ENCODE measurements at regions not wholly inside any gene's neighbourhood (a gene's known extent, or its start where the extent isn't known, plus 50 kb on each side); places are given as distances from the start of the nearest gene placed in this dataset.
"Not testable (repeated sequence)": the region's sequence is repeated elsewhere in the genome, so short reads cannot be mapped to it uniquely, and the experiment has no call there.

GRCh38 chr9:2496934-2497333 is 124.7 kb upstream of the VLDLR start:
- no peak for DNase-seq (ENCODE audit: low spot score)

GRCh38 chr9:2497666-2498400 is 123.8 kb upstream of the VLDLR start:
- DNase-seq (ENCODE audit: low spot score): no peak

- no peak for DNase-seq (ENCODE audit: low spot score)
These were observed 119.4 kb upstream of the VLDLR start for GRCh38 chr9:2502210-2502609.

- no peak for DNase-seq (ENCODE audit: low spot score)
These were observed 118.8 kb upstream of the VLDLR start for GRCh38 chr9:2502760-2503159.

- no peak for DNase-seq (ENCODE audit: low spot score)
These were observed 115.3 kb upstream of the VLDLR start for GRCh38 chr9:2506321-2506720.

DNA sequence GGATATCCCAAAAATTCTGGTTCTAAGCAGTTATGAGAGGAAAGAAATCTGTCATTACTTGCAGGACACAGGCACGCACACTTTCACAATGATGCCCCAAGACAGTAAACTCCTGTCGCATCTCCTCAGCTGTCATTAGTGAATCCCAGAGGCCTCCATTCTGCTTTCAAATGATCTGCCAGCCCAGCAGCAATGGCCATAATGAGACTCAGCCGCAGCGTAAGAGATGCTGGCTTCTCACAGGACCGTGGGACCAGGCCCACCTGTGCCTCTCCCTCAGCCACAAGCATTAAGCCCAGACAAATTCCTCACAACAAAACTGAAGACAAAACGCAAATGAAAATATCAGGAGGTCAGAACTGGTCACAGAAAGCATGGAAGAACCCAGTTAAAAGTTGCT is 98.0 kb upstream of the VLDLR start:
- DNase-seq (ENCODE audit: low spot score): no peak

DNA sequence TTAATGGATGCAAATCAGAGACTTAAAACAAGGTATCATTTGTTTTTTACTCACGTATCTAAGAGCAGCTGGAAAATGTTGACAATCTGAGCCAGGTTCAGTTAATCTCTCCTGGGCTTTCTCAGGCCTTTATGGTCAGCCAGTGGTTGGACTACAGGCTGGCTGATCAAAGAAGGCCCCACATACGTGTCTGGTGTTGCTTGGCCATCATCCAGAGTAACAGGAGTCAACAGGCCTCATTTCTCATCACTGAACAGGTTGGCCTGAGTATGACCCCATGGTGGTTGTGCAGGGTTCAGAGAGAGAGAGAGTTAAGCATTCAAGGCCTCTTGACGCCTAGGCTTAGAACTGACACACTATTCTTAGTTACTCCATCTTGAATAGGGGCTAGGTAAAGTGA is 97.0 kb upstream of the VLDLR start:
- no peak for DNase-seq (ENCODE audit: low spot score)

- DNase-seq (ENCODE audit: low spot score): no peak
These were observed 96.4 kb upstream of the VLDLR start for GRCh38 chr9:2525147-2525546.

DNA sequence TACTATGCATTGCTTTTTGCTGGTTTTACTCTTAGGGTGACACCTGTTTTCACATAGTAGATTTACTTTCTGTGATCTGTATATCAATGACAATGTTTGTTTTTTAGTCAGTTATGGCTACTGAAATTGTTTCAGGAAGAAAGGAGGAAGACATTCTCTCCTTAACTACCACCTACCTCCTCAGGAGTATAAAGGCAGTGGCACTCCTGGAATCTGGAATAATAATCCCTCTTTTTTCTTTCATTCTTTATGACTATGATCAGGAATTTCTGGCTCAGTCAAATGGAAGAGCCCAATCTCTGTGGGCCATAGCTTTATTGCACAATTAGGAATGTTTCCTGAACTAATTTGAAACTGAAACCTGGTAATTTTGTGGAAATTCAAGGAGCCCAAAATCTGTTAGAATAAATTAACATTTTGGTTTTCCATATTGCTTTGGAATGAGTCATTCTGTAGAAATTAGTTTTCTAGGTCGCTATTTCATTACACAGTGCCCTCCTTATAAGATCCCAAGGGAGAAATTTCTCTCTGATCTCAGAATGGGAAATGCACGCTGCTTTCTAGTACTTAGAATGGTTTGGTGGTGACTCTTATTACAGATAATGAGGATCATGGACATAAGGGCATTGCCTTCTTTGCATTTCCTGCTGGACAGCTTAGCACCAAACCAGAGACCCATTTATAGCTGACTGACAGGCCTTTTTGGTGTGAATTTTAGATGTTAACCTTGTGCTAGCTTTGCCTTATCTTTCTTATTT is 95.3 kb upstream of the VLDLR start:
- DNase-seq (ENCODE audit: low spot score): no peak

GRCh38 chr9:2531481-2531880 is 90.1 kb upstream of the VLDLR start:
- DNase-seq (ENCODE audit: low spot score): no peak

DNA sequence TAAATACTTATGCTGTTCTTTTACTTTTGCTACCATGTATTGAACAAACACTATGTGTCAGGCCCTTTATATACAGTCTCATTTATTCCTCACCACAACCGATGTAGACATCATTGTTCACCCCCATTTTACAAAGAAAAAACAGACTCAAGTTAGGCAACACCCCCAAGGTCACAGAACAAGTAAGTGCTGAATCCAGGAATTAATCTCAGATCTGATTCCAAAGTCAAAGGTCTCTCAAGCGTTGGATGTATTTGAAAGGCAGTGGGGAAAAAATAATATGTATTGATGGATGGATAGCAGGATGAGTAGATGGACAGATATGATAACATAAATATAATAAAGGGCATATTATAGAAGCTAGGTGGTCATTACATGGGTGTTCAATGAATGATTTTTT is 85.1 kb upstream of the VLDLR start:
- no peak for DNase-seq (ENCODE audit: low spot score)

- no peak for DNase-seq (ENCODE audit: low spot score)
These were observed 75.6 kb upstream of the VLDLR start for GRCh38 chr9:2545881-2546490.

DNA sequence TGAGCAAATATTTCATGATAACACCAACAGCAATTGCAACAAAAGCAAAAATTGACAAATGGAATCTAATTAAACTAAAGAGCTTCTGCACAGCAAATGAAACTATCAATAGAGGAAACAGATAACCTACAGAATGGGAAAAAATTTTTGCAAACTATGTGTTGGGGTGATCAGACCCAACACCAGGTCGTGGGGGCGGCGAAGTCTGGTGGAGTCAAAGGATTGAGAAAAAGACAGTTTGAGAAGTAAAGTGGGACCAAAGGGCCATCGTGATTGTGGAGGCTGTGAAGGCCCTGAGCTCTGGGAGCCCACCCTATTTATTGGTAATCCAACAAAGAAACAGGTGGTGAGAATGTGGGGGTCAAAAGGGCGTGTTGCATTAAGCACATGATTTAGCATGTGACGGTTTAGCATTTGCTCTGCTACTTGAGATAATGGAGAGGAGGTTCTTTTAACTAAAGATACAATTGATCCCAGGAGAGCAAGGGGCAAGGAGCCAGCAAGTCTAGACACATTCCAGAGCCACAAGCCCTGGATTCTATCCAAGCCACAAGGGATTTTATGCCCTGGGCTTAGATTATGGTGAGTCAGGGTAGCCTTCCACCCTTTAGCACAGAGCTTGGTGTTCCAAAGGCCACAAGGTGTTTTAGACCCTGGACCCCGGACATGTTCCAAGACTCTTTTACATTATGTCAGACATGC is 65.5 kb upstream of the VLDLR start:
- DNase-seq (ENCODE audit: low spot score): not testable (repeated sequence)

GRCh38 chr9:2557693-2558092 is 63.9 kb upstream of the VLDLR start:
- no peak for DNase-seq (ENCODE audit: low spot score)

GRCh38 chr9:2559192-2560152 is 62.1 kb upstream of the VLDLR start:
- DNase-seq (ENCODE audit: low spot score): no peak

DNA sequence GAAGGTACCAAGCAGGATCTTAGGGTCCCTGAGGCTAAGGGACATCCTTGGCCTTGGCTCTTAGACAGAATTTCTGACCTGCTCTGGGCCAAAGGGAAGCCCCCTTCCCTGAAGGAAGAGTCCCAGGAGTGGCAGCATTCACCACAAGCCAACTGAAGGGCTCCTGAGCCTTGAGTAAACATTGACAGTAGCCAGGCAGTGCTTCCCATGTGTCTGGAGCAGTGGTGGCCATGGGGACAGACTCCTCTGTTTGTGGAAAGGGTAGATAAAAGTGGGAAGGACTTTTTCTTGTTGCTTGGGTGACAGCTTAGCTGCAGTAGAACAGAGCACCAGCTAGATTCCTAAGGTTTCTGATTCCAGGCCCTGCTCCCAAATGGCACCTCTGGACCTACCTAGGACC is 61.4 kb upstream of the VLDLR start:
- no peak for DNase-seq (ENCODE audit: low spot score)

DNA sequence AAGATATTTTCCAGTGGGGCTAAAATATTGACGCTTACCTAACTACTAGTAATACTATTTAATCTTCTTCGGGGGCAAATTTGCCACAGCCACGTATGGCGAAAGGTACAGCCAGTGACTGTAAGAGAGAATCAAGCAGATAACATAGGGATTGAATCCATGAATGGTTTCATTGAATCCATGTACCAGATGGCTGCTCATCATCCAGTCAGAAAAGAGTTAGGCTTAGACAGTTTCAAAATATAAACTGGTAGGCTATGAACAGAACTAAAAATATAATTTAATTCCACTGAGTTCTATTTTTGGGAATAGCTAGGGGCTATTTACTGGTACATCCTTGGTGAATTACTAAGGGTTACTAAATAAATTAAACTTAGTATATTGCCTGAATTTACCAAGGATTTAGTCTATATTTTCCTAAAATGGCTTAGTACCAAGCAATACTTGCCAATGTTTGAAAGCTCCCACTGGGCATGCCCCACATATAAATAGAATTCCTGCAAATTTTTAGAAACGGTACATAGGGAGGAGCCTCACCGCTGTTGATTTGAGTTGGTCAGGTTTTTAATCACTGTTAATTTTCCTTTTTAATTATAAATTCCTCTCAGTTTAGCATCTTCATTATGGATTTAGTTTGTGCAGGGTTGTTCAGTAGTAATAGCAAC is 55.8 kb upstream of the VLDLR start:
- DNase-seq (ENCODE audit: low spot score): no peak

GRCh38 chr9:2567922-2568321 is 53.7 kb upstream of the VLDLR start:
- DNase-seq (ENCODE audit: low spot score): no peak

- DNase-seq (ENCODE audit: low spot score): no peak
These were observed 52.9 kb upstream of the VLDLR start for GRCh38 chr9:2568689-2569088.

DNA sequence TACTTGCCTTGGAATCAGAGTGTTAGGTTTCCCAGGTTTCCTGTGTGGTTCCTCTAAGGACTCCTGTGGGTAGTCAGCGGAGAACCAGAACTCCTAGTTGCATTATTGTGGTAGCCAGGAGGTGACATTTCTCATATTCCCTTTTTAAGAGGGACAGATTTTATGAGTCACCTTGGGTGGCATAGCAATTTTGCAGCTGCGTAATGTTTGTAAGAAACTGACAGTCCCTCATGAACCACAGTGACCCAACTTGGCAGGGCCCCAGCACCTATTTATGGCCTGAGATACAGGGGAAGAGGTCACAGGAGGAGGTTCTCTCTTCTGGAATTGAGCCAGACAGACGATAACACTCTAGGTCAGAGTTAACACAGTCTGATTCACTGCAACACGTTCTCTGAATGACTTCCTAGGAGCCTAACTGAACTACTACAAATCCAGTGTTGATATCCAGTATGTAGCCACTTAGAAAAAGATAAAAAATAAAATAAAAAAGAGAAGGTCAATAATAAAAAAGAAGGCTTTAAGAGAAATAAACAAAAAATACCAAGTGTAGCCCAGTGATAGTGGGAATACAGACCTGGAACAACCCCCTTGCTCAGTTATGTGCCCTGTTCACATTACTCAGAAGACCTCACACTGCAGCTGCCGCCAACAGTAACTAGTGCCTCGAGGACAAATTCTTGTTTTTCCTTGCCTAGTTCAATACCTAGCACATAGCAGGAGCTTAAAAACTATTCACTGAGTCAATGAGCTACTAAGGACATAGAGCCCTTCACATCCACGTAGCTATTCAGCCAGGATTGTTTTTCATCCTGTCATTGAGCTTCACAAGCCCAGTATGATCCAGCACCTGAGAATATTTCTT is 50.7 kb upstream of the VLDLR start:
- peak; percentile 27 for DNase-seq (ENCODE audit: low spot score)
